Gastroesophageal sphincter (tissue), 4 donors: ENCODE measurements at regions not wholly inside any gene's neighbourhood (a gene's known extent, or its start where the extent isn't known, plus 50 kb on each side); places are given as distances from the start of the nearest gene placed in this dataset.

Experiments
- ATAC-seq: fragments of 150-250 bp; one replicate; pipeline ENCODE4 v1.9.1; 2016; ENCODE audit warnings: mild to moderate bottlenecking, moderate library complexity
- H3K27ac ChIP-seq, 4 donors: fragments of 200-600 bp; sonication (generic) in 3 of 4; 1 replicate in 3 of 4; 2 replicates in 1 of 4; pipeline ENCODE4 v1.5.1; 2016 to 2019
- H3K27me3 ChIP-seq: fragments of 200-600 bp; sonication (generic); one replicate; pipeline ENCODE4 v1.5.1; 2019
- H3K36me3 ChIP-seq, 2 donors: fragments of 200-600 bp; sonication (generic); one replicate each; pipeline ENCODE4 v1.5.1; 2019; ENCODE audit warnings: control low read depth in 1 of 2
- H3K4me1 ChIP-seq, 3 donors: fragments of 200-600 bp; sonication (generic); 1 replicate in 2 of 3; 2 replicates in 1 of 3; pipeline ENCODE4 v1.5.1; 2016 to 2019; ENCODE audit warnings: control low read depth in 2 of 3
- H3K4me3 ChIP-seq, 2 donors: fragments of 200-600 bp; sonication (generic); one replicate each; pipeline ENCODE4 v1.5.1; 2019; ENCODE audit warnings: mild to moderate bottlenecking in 1 of 2, moderate library complexity in 1 of 2
- H3K9me3 ChIP-seq, 3 donors: fragments of 200-600 bp; sonication (generic); one replicate each; pipeline ENCODE4 v1.5.1; 2017 to 2019; ENCODE audit warnings: control low read depth in 2 of 3
- EP300 ChIP-seq: sonication (generic); formaldehyde crosslinking; IDR thresholded peaks from one replicate; pipeline ENCODE4 v1.6.1; 2017; ENCODE audit warnings: antibody characterized with exemption, mild to moderate bottlenecking
- POLR2A ChIP-seq, 2 donors: fragments of 450-650 bp; IDR thresholded peaks; one replicate each; pipeline ENCODE4 v1.6.1; 2017; ENCODE audit warnings: antibody characterized with exemption in 2 of 2, mild to moderate bottlenecking in 2 of 2, moderate library complexity in 1 of 2
- POLR2AphosphoS5 ChIP-seq: sonication (generic); formaldehyde crosslinking; IDR thresholded peaks from one replicate; pipeline ENCODE4 v1.6.1; 2017; ENCODE audit warnings: antibody characterized with exemption
- WGBS, 2 donors: methylation state at CpG; one replicate each; pipeline ENCODE4 v1.1.5; 2018; ENCODE audit warnings: low coverage in 1 of 2; 5-methylcytosine and 5-hydroxymethylcytosine counted together
- TF ChIP-seq, protein P1 (sequence below), 4 experiments: fragments of 200-600 bp in 2 of 4; fragments of 450-650 bp in 2 of 4; sonication (generic) in 1 of 4; IDR thresholded peaks; one replicate each; pipeline ENCODE4 v1.5.1; 2017 to 2019; ENCODE audit warnings: antibody characterized with exemption in 4 of 4, mild to moderate bottlenecking in 2 of 4, moderate library complexity in 2 of 4

GRCh38 chr7:49522111-49522510, 251.3 kb upstream of the VWC2 start:
- no peak overlapping the region for H3K4me3 ChIP-seq
- no peak for ATAC-seq
- TF ChIP-seq POLR2A (IDR thresholded peaks at IDR 0.05) (no peak), EP300 (no peak), POLR2AphosphoS5 (no peak)
- TF ChIP-seq, protein P1, sequence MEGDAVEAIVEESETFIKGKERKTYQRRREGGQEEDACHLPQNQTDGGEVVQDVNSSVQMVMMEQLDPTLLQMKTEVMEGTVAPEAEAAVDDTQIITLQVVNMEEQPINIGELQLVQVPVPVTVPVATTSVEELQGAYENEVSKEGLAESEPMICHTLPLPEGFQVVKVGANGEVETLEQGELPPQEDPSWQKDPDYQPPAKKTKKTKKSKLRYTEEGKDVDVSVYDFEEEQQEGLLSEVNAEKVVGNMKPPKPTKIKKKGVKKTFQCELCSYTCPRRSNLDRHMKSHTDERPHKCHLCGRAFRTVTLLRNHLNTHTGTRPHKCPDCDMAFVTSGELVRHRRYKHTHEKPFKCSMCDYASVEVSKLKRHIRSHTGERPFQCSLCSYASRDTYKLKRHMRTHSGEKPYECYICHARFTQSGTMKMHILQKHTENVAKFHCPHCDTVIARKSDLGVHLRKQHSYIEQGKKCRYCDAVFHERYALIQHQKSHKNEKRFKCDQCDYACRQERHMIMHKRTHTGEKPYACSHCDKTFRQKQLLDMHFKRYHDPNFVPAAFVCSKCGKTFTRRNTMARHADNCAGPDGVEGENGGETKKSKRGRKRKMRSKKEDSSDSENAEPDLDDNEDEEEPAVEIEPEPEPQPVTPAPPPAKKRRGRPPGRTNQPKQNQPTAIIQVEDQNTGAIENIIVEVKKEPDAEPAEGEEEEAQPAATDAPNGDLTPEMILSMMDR (IDR thresholded peaks at IDR 0.05): no peak
- H3K4me1 ChIP-seq: no peaks in the 10 kb centered on the region
- no peaks in the 10 kb centered on the region for H3K36me3 ChIP-seq
- WGBS, 2 donors: 20 to 39% methylated on average over 2 of the region's 2 CpGs
- no peaks in the 10 kb centered on the region for H3K27me3 ChIP-seq
- no peaks in the 10 kb centered on the region for H3K9me3 ChIP-seq
- H3K27ac ChIP-seq: no peak overlapping the region

DNA sequence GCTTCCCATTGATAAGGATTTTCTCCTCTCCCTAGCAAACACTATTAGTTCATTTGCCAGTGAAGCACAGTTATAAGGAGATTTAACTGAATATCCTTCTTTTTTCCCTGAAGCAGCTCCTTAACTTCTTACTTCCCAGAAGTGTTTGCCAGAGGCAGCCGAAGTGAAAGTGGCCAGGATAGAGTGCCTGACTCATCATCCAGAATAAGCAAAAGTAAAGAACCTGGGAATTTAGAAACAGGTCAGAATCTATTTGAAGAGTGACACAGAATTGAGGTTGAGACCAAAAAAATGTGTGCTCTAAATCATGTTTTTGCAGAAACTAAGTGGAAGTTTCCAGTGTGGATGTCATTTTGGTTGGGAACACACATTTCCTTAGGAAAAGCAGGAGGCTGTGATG, 249.6 kb upstream of the VWC2 start:
- no peaks in the 10 kb centered on the region for H3K9me3 ChIP-seq
- H3K4me3 ChIP-seq: no peak overlapping the region
- TF ChIP-seq EP300 (no peak), POLR2A (IDR thresholded peaks at IDR 0.05) (no peak), POLR2AphosphoS5 (no peak)
- TF ChIP-seq, protein P1 (IDR thresholded peaks at IDR 0.05): no peak
- 60% methylated on average over 1 of the region's 1 CpG; no CpG with 5 or more reads in 1 of the 2 donors for WGBS, 2 donors
- no peak for ATAC-seq
- H3K4me1 ChIP-seq: no peaks in the 10 kb centered on the region
- H3K27ac ChIP-seq: no peak overlapping the region
- no peaks in the 10 kb centered on the region for H3K36me3 ChIP-seq
- no peaks in the 10 kb centered on the region for H3K27me3 ChIP-seq

GRCh38 chr7:49527182-49527581, 246.3 kb upstream of the VWC2 start:
- 80 to 94% methylated on average over 1 of the region's 1 CpG for WGBS, 2 donors
- Histone ChIP-seq H3K4me1 (no peaks in the 10 kb centered on the region), H3K27ac (no peak overlapping the region), H3K27me3 (no peaks in the 10 kb centered on the region), H3K9me3 (no peaks in the 10 kb centered on the region), H3K4me3 (no peak overlapping the region), H3K36me3 (no peaks in the 10 kb centered on the region)
- TF ChIP-seq POLR2AphosphoS5: no peak
- TF ChIP-seq EP300: no peak
- ATAC-seq: no peak

- WGBS, 2 donors: 53 to 56% methylated on average over 1 of the region's 1 CpG
- ATAC-seq: no peak
- TF ChIP-seq EP300 (no peak), POLR2A (IDR thresholded peaks at IDR 0.05) (no peak), POLR2AphosphoS5 (no peak)
- TF ChIP-seq, protein P1 (IDR thresholded peaks at IDR 0.05): no peak
Measured at GRCh38 chr7:49530481-49530880, 243.0 kb upstream of the VWC2 start.

GRCh38 chr7:49563693-49564378, 209.6 kb upstream of the VWC2 start:
- WGBS, 2 donors: 80% methylated on average over 1 of the region's 8 CpGs; no CpG with 5 or more reads in 1 of the 2 donors
- TF ChIP-seq POLR2A (IDR thresholded peaks at IDR 0.05) (no peak), POLR2AphosphoS5 (no peak), EP300 (no peak)
- TF ChIP-seq, protein P1 (IDR thresholded peaks at IDR 0.05): no peak
- no peaks in the 10 kb centered on the region for H3K36me3 ChIP-seq

More at GRCh38 chr7:49530481-49530880, 243.0 kb upstream of the VWC2 start:
- Histone ChIP-seq H3K27ac (no peak overlapping the region), H3K4me1 (no peaks in the 10 kb centered on the region), H3K4me3 (no peak overlapping the region), H3K36me3 (no peaks in the 10 kb centered on the region), H3K27me3 (no peaks in the 10 kb centered on the region), H3K9me3 (no peaks in the 10 kb centered on the region)

More at GRCh38 chr7:49563693-49564378, 209.6 kb upstream of the VWC2 start:
- no peaks in the 10 kb centered on the region for H3K27me3 ChIP-seq
- no peak for ATAC-seq
- H3K4me3 ChIP-seq: no peak overlapping the region
- no peaks in the 10 kb centered on the region for H3K4me1 ChIP-seq
- peaks cover 0 to 24% (median 0%) of the 10 kb centered on the region in 3 donors for H3K9me3 ChIP-seq
- H3K27ac ChIP-seq: no peak overlapping the region
